GM21737 (cell line): ENCODE measurements at regions not wholly inside any gene's neighbourhood (a gene's known extent, or its start where the extent isn't known, plus 50 kb on each side); places are given as distances from the start of the nearest gene placed in this dataset.

Experiments
- ATAC-seq: cut with Tn5 transposase; IDR thresholded peaks from one replicate; pipeline ENCODE4 v1.9.1; 2021; ENCODE audit warnings: mild to moderate bottlenecking, moderate library complexity; ENCODE audit not compliant: unreplicated experiment

DNA sequence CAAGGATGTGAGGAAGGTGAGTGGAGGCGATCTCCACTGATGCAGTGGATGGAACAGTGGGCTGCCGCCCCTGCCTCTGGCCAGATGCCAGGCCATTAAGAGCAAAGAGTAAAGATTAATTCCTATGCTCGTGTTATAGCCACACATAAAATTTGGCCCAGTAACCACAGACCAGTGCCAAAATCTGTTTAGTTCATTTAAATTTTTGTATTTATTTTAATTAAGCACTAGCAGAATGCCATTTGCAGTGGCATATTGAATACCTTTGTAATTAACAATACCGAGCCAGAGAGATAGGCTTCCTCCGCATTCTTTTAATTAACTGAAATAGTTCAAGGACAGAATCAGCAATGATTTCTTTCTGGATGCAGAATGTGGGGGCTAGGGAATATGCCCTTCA, 179.8 kb downstream of the MED10 start:
- no peak for ATAC-seq

DNA sequence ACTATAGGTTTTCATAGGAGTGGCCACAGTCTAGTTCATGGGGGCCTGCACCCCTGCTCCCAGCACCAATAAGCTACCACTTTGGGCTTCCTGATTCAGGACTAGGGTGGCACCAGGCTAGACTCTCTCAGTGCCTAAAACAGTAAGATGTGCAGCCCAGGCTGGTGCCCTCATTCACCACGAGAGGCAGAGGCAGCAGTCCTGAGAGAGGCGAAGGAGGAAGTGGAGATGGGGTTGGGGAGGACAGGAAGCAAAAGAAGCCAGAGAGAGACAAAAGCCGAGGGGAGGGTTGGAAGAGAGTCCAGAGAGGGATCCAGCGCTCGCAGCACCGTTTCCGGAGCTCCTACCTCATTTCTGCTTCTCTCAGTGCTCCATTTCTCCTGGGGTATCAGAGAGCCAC, 180.9 kb downstream of the MED10 start:
- no peak for ATAC-seq

DNA sequence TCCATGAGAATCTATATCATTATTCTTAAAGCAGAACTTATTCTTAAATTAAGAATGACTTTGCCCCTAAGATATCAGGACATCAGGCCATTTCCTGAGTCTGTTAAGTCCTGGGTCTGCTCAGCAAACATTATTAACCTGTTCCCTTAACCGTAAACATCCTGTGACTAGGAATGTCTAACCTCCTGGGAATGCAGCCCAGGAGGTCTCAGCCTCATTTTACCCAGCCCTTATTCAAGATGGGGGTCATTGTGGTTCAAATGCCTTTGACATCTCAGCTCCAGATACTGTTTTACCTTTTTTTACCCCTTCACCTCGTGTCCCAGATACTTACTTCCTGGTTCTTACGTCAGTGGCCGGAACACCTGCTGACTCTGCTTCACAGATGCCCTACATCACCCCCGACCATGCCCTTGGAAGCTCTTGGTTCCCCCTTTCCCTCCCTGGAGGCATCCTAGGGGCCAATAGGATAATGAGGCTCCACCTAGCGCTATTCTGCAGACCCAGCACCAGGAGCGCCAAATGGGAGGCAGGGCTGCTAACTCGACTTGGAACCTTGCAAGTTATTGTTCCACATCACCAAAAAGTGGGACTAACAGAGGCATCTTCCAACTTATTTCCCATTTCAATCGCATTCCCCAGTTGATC, 182.5 kb downstream of the MED10 start:
- no peak for ATAC-seq

DNA sequence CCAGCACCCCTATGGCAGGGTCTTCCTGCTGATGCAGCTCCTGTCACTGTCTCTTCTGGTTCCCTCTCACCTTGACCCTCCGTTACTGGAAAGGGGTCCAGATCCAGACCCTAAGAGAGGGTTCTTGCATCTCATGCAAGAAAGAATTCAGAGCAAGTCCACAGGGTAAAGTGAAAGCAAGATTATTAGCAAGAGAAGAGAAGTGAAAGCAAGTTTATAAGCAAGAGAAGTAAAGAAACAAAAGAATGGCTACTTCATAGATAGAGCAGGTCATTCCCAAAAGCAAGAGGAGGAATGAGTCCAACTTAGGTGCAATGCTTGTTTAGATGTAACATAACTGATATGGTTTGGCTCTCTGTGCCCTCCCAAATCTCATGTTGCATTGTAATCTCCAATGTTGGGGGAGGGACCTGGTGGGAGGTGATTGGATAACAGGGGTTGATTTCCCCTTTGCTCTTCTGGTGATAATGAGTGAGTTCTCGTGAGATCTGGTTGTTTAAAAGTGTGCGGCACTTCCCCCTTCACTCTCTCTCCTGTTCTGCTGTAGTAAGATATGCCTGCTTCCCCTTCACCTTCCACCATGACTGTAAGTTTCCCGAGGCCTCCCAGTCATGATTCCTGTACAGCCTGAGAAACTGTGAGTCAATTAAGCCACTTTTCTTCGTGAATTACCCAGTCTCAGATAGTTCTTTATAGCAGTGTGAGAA, 183.3 kb downstream of the MED10 start:
- no peak for ATAC-seq

DNA sequence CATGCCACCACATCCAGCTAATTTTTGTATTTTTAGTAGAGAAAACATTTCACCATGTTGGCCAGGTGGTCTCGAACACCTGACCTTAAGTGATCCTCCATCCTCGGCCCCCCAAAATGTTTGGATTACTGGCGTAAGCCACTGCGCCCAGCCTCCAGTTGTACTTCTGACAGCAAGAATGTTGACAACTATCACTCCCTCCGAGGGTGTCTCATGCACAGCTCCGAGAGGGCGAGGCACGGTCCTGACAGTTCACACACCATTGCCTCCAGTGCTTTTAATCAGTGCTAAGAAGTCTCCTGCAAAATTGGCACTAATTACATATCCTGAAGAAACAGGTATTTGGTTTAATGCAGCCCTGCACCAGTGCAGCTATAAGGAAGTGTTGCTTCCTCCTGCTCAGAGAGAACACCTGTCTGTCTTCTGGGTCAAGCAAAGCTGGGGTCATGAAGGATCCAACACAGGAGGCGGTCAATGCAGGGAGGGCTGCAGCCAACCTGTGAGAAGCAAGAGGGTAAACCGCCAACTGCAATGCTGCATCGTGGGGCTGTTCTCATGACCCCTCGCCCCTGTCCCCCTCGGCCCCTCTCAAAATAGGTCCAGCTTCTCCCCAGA, 184.0 kb downstream of the MED10 start:
- no peak for ATAC-seq

DNA sequence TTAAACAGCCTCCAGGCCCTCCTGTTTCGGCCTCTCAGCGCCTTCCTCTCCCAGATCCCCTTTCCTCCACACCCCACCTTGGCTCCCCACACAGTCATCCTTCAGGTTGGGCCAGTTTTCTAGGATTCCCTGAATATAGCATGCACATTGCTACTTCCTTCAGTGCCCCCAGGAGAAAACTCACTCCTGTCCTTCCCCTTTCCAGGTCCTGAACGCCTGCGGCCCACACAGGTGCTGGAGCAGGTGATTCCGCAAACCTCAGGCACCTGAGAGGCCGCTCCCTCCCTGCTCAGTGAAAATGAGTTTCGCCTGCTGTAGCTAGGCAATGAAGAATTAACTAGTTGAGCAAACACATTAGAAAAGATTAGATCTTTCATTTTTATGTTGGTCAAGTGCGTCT, 185.0 kb downstream of the MED10 start:
- ATAC-seq, result no peak

GRCh38 chr5:6190838-6191237, 187.5 kb downstream of the MED10 start:
- ATAC-seq, result no peak

DNA sequence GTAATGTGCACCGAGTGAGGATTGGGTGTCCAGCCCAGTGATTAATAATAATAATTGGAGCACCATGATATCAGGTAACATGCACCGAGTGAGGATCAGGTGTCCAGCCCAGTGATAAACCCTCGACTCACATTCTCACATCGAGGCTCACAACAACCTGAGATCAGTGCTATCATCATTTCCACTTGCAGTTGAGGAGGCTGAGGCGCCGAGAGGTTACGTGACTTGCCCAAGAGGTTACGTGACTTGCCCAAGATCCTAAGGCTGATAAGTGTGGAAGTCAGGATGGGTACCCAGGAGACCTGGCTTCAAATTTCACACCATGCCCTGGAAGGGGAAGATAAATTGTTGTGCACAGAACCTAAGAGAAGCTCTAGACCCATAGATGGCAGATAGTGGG, 189.4 kb downstream of the MED10 start:
- ATAC-seq, result no peak

DNA sequence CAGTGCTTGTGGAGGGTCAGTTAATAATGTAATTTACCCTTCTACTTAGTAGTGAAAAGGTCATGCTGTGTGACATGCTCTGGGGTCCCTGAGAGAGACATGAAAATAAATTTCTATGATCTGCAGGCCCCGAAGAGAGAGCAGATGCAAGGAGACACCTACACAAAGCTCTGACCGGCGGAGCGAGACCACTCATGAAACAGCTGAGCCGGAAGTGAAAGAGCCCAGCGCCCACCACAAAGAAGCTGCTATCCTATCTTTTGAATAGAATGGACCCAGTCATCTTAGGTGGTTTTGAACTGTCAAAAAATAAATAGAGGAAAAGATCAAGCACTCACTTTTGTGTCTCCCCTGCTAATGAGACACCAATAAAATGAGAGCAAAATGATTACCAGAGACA, 190.0 kb downstream of the MED10 start:
- peak; percentile 94 for ATAC-seq

GRCh38 chr5:6187501-6187900, 190.8 kb downstream of the MED10 start:
- no peak for ATAC-seq

DNA sequence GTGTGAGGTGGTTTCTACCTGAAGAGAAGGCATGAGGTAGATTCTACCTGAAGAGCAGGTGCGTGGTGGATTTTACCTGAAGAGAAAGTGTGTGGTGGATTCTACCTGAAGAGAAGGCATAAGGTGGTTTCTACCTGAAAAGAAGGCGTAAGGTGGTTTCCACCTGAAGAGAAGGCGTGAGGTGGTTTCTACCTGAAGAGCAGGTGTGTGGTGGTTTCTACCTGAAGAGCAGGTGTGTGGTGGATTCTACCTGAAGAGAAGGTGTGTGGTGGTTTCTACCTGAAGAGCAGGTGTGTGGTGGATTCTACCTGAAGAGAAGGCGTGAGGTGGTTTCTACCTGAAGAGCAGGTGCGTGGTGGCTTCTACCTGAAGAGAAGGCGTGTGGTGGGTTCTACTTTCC, 192.8 kb downstream of the MED10 start:
- ATAC-seq, result no peak

GRCh38 chr5:6184481-6184880, 193.9 kb downstream of the MED10 start:
- ATAC-seq, result no peak

GRCh38 chr5:6183391-6184390, 194.7 kb downstream of the MED10 start:
- ATAC-seq, result no peak

DNA sequence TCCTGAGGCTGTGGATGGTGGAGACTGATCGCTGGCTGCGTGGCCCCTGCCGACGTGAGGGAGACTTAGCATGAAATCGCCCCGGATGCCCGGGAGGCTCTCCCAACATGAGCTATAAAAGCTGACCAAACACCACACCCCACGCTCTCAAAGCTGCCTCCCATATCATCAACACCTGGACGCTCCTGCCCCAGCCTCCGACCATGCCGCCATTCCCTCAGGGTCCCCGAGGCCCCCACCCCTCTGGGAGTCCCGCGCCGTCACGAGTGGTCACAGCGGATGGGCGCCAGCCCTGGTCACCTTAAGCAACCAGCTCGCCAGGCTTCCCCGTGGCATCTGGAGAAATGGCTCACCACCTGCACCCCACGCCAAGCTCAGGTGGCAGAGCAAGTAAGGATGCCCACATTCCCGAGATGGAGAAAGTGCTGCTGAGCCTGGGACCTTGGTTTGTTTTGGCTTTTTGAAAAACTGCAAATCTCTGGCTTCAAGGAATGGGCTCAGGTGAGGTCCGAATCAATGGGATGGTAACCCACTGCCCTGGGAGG, 196.0 kb downstream of the MED10 start:
- no peak for ATAC-seq

DNA sequence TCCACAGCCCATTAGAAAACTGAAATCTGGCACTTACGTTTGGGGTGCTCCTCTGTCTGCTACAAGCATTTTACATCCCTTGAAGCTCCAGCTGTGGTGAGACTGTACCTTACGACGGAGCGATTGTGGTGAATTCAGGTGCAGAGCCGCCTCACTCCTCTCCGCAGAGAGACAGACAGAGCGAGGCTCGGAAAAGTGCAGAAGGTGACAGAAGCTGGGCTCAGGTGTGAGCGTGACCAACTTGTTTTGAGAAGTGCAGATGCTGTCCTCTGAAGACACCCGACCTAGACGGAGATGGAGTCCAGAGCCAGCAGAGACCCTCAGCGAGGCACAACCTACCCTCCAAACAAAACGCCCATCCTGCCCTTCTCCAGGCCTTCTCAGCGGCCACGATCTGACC, 196.5 kb downstream of the MED10 start:
- no peak for ATAC-seq

DNA sequence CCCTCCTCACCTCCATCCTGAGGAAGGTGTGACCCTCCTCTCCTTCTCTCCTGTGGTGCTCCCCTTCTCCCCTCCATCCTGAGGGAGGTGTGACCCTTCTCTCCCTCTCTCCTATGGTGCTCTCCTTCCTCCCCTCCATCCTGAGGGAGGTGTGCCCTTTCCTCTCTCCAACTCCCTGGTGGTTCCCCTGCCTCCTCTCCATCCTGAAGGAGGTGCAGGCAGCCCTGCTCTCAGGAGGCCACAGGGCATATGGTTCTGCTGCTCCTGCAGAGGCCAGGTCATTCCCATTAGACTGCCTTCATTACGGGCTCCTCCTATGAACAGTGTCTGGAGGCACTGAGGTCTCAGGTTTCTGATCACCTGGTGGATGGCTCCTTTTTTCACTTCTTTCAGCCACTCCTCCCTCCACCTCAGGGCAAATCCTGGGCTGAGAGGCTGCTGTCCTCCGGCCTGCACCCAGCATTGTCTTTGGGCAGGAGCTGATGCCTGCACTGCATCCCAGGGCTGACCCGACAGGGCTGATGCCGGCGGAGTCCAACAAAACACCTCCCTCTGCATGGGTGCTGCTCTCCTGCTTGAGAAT, 197.1 kb downstream of the MED10 start:
- no peak for ATAC-seq

GRCh38 chr5:6180231-6180872, 198.0 kb downstream of the MED10 start:
- ATAC-seq, result no peak

DNA sequence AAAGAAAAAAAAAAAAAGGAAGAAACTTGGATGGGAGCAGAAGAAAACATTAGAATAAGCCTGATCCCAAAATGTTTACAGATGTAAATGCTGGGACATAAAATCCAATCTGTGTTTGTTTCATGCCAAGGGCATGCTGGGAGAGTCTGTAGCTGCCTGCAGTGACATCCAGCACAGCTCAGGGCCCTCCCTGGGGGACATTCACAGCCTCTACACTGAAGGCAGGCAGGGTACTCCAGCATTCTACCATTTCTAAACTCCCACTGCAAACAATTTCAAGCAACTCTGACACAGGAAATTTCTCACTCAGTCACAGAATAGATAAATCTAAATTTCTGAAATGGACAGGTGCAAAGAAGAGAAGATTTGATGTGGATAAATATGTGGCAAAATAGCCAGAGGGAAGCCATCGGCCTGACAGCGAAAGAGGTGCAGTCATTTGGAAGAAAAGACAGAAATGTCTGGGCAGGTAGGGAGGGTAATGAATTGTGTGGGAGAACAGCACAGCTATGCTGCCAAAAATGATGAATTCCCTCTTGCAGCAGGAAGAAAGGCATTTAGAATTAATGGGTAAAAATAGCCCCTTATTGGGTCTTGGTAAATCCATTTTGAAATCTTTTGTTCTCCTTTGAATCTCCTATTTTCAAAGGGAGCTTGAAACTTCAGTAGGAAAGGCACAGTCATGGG, 199.4 kb downstream of the MED10 start:
- ATAC-seq, result no peak

GRCh38 chr5:6177926-6178325, 200.4 kb downstream of the MED10 start:
- no peak for ATAC-seq
